HL-60 (cell line): ENCODE measurements at regions not wholly inside any gene's neighbourhood (a gene's known extent, or its start where the extent isn't known, plus 50 kb on each side); places are given as distances from the start of the nearest gene placed in this dataset.

Experiments
- CTCF ChIP-seq: IDR thresholded peaks from one replicate; pipeline ENCODE4 v1.5.1; 2011; ENCODE audit warnings: low read length, control low read depth, inconsistent platforms; ENCODE audit not compliant: insufficient read depth
- GABPA ChIP-seq: IDR thresholded peaks from 2 replicates; pipeline ENCODE4 v1.6.1; 2012; ENCODE audit warnings: low read depth
- POLR2AphosphoS5 ChIP-seq: IDR thresholded peaks from 2 replicates; pipeline ENCODE4 v1.6.1; 2012; ENCODE audit warnings: low read depth

GRCh38 chr6:126625019-126625418 is 285.1 kb downstream of the CENPW start:
- TF ChIP-seq CTCF (no peak), POLR2AphosphoS5 (no peak), GABPA (no peak)
